ENCODE measurements at regions not wholly inside any gene's neighbourhood (a gene's known extent, or its start where the extent isn't known, plus 50 kb on each side); places are given as distances from the start of the nearest gene placed in this dataset.

DNA sequence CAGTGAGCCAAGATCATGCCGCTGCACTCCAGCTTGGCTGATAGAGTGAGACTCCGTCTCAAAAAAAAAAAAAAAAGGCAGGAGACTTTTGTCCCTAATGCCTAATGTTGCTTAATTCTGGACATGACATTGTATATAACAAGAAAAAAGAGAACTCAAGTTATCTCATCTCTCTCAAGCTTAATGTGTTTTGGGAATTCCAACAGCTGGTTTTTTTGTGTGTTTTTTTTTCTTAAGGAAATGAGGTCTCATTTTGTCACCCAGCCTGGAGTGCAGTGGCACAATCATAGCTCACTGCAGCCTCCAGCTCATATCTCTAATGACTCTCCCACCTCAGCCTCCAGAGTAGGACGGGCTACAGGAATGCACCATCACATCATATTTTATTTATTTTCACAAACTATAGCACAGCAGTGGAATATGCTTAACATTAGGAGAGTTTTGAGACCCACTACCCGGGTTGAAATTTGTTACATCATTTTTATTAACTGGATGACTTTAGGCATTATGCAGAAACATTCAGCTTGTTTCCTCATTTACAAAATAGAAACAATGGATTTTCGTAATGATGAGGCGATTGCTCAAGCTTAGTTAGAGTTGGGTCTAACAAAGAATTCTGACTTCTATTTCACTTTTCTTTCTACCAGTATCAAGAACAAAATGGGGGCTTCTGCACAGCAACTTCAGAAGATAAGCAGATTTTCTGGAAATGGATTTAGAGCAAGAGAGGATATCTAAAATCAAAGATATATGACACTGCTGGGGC, 104.1 kb upstream of the BTN3A2 start:
- no peak for DNase-seq (ENCODE audit: low spot score)
- POLR2A ChIA-PET (ENCODE audit: low non-redundant PET): interaction anchor here (0.7 kb wide), 1 partner anchor 12 kb away, joined by 7 read pairs; a partner anchor contains a TSS
- intact Hi-C loops (cut with micrococcal nuclease; ENCODE audit: unreplicated experiment): no loop called here
- CTCF ChIA-PET: no interaction called here
- no peak for TF ChIP-seq EZH2 (IDR thresholded peaks at IDR 0.05; ENCODE audit: borderline replicate concordance, low read depth, low read length, poor library complexity, severe bottlenecking)
- TF ChIP-seq, protein P1, sequence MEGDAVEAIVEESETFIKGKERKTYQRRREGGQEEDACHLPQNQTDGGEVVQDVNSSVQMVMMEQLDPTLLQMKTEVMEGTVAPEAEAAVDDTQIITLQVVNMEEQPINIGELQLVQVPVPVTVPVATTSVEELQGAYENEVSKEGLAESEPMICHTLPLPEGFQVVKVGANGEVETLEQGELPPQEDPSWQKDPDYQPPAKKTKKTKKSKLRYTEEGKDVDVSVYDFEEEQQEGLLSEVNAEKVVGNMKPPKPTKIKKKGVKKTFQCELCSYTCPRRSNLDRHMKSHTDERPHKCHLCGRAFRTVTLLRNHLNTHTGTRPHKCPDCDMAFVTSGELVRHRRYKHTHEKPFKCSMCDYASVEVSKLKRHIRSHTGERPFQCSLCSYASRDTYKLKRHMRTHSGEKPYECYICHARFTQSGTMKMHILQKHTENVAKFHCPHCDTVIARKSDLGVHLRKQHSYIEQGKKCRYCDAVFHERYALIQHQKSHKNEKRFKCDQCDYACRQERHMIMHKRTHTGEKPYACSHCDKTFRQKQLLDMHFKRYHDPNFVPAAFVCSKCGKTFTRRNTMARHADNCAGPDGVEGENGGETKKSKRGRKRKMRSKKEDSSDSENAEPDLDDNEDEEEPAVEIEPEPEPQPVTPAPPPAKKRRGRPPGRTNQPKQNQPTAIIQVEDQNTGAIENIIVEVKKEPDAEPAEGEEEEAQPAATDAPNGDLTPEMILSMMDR (conservative IDR thresholded peaks at IDR 0.05; ENCODE audit: low read depth, low read length): no peak
- Histone ChIP-seq H3K4me3 (ENCODE audit: low read depth, low read length, poor library complexity, severe bottlenecking) (no peak overlapping the region), H3K27me3 (replicated peaks; ENCODE audit: insufficient read depth, low read depth, low read length, poor library complexity) (no peaks in the 10 kb centered on the region), H3K27ac (ENCODE audit: low read depth, low read length, poor library complexity, severe bottlenecking) (no peak overlapping the region), H3K36me3 (ENCODE audit: insufficient read depth, low read length, poor library complexity, severe bottlenecking) (no peaks in the 10 kb centered on the region), H3K9me3 (ENCODE audit: low read depth, low read length, poor library complexity, severe bottlenecking) (no peaks in the 10 kb centered on the region), H3K4me1 (ENCODE audit: insufficient read depth, low read length, poor library complexity, severe bottlenecking) (no peaks in the 10 kb centered on the region)
- no TSS peak for BruUV-seq (replicated peaks)

DNA sequence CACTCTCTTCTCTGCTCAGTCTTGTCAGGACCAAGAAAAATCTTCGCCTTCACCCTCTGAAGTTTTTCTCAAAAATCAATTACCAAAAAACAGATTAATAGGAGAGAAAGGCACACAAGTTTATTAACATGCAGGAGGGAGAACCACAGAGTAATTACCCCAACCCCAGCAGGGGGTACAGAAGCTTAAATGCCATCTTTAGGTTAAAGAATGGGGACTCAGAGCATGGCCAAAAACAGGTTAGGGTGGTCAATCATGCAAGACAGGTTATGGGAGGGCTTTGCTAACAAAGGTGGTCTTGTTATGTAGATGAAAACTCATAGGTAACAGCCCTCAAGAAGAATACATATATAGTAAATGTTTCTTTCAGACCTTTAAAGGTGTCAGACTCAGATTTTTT, 100.5 kb upstream of the BTN3A2 start:
- Histone ChIP-seq H3K9me3 (ENCODE audit: low read depth, low read length, poor library complexity, severe bottlenecking) (no peaks in the 10 kb centered on the region), H3K36me3 (ENCODE audit: insufficient read depth, low read length, poor library complexity, severe bottlenecking) (no peaks in the 10 kb centered on the region), H3K4me1 (ENCODE audit: insufficient read depth, low read length, poor library complexity, severe bottlenecking) (peaks cover 7% of the 10 kb centered on the region), H3K4me3 (ENCODE audit: low read depth, low read length, poor library complexity, severe bottlenecking) (no peak overlapping the region), H3K27me3 (replicated peaks; ENCODE audit: insufficient read depth, low read depth, low read length, poor library complexity) (no peaks in the 10 kb centered on the region), H3K27ac (ENCODE audit: low read depth, low read length, poor library complexity, severe bottlenecking) (no peak overlapping the region)
- no TSS peak for BruUV-seq (replicated peaks)
- no peak for TF ChIP-seq EZH2 (IDR thresholded peaks at IDR 0.05; ENCODE audit: borderline replicate concordance, low read depth, low read length, poor library complexity, severe bottlenecking)
- TF ChIP-seq, protein P1 (conservative IDR thresholded peaks at IDR 0.05; ENCODE audit: low read depth, low read length): no peak
- ChIA-PET CTCF (no interaction called here), POLR2A (ENCODE audit: low non-redundant PET) (no interaction called here)
- no peak for DNase-seq (ENCODE audit: low spot score)
- intact Hi-C loops (cut with micrococcal nuclease; ENCODE audit: unreplicated experiment): no loop called here

DNA sequence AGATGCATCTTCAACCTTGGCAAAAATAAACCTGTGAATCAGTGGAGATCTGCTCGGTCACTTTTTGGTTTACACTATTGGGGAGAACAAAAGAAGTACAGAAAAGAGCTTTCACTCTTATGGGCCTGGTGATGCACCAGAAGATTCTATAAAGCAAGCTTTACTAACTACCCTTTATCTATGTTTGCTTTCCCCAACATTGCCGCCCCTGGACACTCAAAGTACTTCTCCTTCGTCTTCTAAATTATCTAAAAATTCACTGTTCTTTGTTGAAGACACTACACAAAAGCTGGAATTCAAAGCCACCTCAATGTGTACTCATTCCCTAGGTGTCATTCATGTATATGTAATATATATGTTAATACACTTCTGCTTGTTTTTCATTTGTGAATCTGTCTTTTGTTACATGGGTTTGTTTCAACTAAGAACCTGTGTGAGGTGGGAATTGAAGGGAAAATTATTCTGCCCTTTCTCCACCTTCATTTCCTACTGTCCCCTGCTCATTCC, 97.9 kb upstream of the BTN3A2 start:
- no peak overlapping the region for H3K27ac ChIP-seq (ENCODE audit: low read depth, low read length, poor library complexity, severe bottlenecking)
- H3K36me3 ChIP-seq (ENCODE audit: insufficient read depth, low read length, poor library complexity, severe bottlenecking): no peaks in the 10 kb centered on the region
- H3K4me3 ChIP-seq (ENCODE audit: low read depth, low read length, poor library complexity, severe bottlenecking): no peak overlapping the region
- H3K9me3 ChIP-seq (ENCODE audit: low read depth, low read length, poor library complexity, severe bottlenecking): no peaks in the 10 kb centered on the region
- ChIA-PET POLR2A (ENCODE audit: low non-redundant PET) (no interaction called here), CTCF (no interaction called here)
- peaks cover 7% of the 10 kb centered on the region for H3K4me1 ChIP-seq (ENCODE audit: insufficient read depth, low read length, poor library complexity, severe bottlenecking)
- no peak for DNase-seq (ENCODE audit: low spot score)
- H3K27me3 ChIP-seq (replicated peaks; ENCODE audit: insufficient read depth, low read depth, low read length, poor library complexity): no peaks in the 10 kb centered on the region
- no TSS peak for BruUV-seq (replicated peaks)
- TF ChIP-seq, protein P1 (conservative IDR thresholded peaks at IDR 0.05; ENCODE audit: low read depth, low read length): no peak
- no peak for TF ChIP-seq EZH2 (IDR thresholded peaks at IDR 0.05; ENCODE audit: borderline replicate concordance, low read depth, low read length, poor library complexity, severe bottlenecking)
- intact Hi-C loops (cut with micrococcal nuclease; ENCODE audit: unreplicated experiment): no loop called here

All from A673 (cell line).